ENCODE measurements at regions not wholly inside any gene's neighbourhood (a gene's known extent, or its start where the extent isn't known, plus 50 kb on each side); places are given as distances from the start of the nearest gene placed in this dataset.

DNA sequence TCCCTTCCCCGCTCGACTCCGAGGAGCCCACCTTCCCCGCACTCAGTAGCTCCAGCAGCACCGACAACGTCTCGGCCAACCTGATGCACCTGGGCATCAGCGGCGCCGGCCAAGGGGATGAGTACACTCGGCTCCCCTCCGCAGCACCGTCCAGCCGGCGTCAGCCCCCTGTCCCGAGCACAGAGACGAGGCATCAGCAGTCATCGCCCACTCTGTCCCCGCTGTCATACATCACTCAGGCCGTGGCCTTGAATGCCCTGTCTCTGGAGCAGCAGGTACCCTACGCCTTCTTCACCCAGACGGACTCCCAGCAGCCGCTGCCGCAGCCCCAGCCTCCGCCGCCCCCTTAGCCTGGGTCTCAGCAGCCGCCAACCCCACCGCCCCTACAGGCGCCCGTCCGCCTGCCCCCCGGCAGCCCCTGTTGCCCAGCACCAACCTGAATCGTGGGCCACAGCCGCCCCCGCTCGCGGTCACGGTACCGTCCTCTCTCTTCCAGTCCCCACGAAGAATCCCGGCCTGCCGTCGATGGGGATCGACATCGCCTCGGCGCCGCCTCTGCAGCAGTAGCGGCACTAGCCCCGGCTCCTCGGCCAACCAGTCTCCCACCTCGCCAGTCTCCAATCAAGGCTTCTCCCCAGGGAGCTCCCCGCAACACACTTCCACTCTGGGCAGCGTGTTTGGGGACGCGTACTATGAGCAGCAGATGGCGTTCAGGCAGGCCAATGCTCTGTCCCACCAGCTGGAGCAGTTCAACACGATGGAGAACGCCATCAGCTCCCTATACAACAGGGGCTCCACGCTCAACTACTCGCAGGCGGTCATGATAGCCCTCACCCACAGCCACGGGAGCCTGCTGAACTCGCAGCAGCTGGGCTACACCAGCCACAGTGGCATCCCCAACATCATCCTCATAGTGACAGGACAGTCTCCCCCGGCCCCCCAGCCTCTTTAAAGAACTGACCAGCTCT lies 1195.9 kb upstream of the CHAC2 start:
- TF ChIP-seq, protein P1, sequence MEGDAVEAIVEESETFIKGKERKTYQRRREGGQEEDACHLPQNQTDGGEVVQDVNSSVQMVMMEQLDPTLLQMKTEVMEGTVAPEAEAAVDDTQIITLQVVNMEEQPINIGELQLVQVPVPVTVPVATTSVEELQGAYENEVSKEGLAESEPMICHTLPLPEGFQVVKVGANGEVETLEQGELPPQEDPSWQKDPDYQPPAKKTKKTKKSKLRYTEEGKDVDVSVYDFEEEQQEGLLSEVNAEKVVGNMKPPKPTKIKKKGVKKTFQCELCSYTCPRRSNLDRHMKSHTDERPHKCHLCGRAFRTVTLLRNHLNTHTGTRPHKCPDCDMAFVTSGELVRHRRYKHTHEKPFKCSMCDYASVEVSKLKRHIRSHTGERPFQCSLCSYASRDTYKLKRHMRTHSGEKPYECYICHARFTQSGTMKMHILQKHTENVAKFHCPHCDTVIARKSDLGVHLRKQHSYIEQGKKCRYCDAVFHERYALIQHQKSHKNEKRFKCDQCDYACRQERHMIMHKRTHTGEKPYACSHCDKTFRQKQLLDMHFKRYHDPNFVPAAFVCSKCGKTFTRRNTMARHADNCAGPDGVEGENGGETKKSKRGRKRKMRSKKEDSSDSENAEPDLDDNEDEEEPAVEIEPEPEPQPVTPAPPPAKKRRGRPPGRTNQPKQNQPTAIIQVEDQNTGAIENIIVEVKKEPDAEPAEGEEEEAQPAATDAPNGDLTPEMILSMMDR (IDR thresholded peaks at IDR 0.05) = no peak
- Histone ChIP-seq H3K4me3 (no peak overlapping the region), H3K9me3 (no peaks in the 10 kb centered on the region), H3K4me1 (ENCODE audit: control insufficient read depth in 1 of 2, low read depth in 2 of 2) (no peaks in the 10 kb centered on the region), H3K36me3 (no peaks in the 10 kb centered on the region), H3K27me3 (replicated peaks; ENCODE audit: insufficient read depth) (no peaks in the 10 kb centered on the region), H3K27ac (no peak overlapping the region)
- no peak for ATAC-seq (ENCODE audit: insufficient number of reproducible peaks, low FRiP score, low read depth)
- no peak for DNase-seq (ENCODE audit: low spot score)

DNA sequence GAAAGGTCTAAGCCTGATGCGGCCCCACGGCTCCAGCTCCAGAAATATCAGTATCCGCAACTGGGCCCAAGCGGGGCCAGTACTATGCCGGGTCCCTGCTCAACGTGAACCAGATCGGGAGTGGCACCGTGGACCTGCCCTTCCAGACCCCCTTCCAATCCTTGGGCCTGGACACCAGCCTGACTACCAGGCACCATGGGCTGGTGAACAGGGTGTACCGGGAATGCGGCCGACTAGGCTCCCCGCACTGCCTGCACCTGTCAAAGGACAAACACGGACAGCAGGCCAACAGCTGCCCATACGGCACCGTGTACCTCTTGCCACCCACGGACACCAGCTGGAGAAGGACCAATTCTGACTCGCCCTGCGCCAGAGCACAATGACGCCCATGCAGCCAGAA lies 1196.9 kb upstream of the CHAC2 start:
- TF ChIP-seq, protein P1 (IDR thresholded peaks at IDR 0.05) = no peak
- Histone ChIP-seq H3K4me3 (no peak overlapping the region), H3K27me3 (replicated peaks; ENCODE audit: insufficient read depth) (no peaks in the 10 kb centered on the region), H3K4me1 (ENCODE audit: control insufficient read depth in 1 of 2, low read depth in 2 of 2) (no peaks in the 10 kb centered on the region), H3K9me3 (no peaks in the 10 kb centered on the region), H3K36me3 (no peaks in the 10 kb centered on the region), H3K27ac (no peak overlapping the region)
- DNase-seq (ENCODE audit: low spot score) (no peak), ATAC-seq (ENCODE audit: insufficient number of reproducible peaks, low FRiP score, low read depth) (no peak)

DNA sequence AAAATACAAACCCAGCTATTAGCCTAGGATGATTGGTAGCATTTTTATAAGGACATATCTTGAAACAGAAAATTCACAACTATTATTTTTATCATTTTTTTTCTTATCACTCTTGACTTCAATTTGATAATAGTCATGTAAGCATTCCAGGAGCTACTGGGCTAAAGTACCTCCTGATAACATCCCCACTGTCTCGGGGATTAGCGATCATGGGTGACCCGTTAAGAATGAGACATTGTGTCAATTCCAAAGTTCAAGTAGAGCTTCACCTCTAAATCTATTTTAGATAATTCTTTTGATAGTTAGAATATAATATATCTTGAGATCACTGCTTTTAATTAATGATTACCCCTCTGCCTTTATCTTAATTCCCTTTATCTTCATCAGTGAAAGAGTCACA lies 1204.5 kb upstream of the CHAC2 start:
- Histone ChIP-seq H3K9me3 (no peaks in the 10 kb centered on the region), H3K27ac (no peak overlapping the region), H3K27me3 (replicated peaks; ENCODE audit: insufficient read depth) (no peaks in the 10 kb centered on the region), H3K4me3 (no peak overlapping the region), H3K4me1 (ENCODE audit: control insufficient read depth in 1 of 2, low read depth in 2 of 2) (no peaks in the 10 kb centered on the region), H3K36me3 (no peaks in the 10 kb centered on the region)
- ATAC-seq (ENCODE audit: insufficient number of reproducible peaks, low FRiP score, low read depth) (no peak), DNase-seq (ENCODE audit: low spot score) (no peak)
- TF ChIP-seq, protein P1 (IDR thresholded peaks at IDR 0.05) = no peak

DNA sequence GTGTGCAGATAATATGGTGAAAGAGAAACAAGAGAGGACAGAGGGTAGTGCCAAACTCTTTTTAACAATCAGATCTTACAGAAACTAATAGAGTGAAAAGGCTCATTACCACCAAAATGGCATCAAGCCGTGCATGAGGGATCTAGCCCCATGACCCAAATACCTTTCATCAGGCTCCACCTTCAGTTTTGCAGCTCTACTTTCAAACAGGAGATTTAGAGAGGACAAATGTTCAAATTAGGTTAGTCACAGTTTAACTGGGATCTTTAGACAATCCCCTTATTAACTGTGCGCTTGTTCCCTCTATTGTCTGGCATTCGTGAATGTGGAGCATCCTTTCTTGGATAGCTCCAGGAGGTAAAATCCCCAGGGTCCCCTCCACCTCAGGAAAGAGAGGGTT lies 1209.3 kb upstream of the CHAC2 start:
- no peaks in the 10 kb centered on the region for H3K9me3 ChIP-seq
- TF ChIP-seq, protein P1 (IDR thresholded peaks at IDR 0.05) = no peak
- ATAC-seq (ENCODE audit: insufficient number of reproducible peaks, low FRiP score, low read depth) = no peak

DNA sequence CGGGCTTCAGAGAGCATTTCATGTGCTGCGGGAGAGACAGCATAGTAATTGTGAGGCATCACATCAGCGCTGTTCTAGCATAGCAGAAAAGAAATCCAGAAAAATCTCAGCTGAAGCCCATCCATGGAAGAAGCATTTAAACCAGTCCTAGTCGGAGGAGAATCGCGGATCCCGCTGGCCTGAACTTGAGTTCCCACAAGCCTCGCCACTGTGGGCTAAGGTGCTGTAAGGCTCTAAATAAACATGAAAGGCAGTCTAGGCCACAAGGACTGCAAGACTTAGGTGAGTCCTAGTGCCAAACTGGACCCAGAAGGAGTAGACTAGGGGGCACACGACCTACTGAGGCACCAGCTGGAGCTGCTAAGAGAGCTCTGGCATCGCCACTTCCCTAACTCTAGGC lies 1225.3 kb upstream of the CHAC2 start:
- Histone ChIP-seq H3K4me1 (ENCODE audit: control insufficient read depth in 1 of 2, low read depth in 2 of 2) (no peaks in the 10 kb centered on the region), H3K27ac (no peak overlapping the region), H3K9me3 (no peaks in the 10 kb centered on the region), H3K27me3 (replicated peaks; ENCODE audit: insufficient read depth) (no peaks in the 10 kb centered on the region), H3K36me3 (no peaks in the 10 kb centered on the region), H3K4me3 (no peak overlapping the region)
- DNase-seq (ENCODE audit: low spot score) (no peak), ATAC-seq (ENCODE audit: insufficient number of reproducible peaks, low FRiP score, low read depth) (no peak)
- TF ChIP-seq, protein P1 (IDR thresholded peaks at IDR 0.05) = no peak

More for the DNA sequence above, 1209.3 kb upstream of the CHAC2 start:
- H3K4me3 ChIP-seq = no peak overlapping the region
- no peak overlapping the region for H3K27ac ChIP-seq
- no peaks in the 10 kb centered on the region for H3K27me3 ChIP-seq (replicated peaks; ENCODE audit: insufficient read depth)
- no peaks in the 10 kb centered on the region for H3K36me3 ChIP-seq
- no peak for DNase-seq (ENCODE audit: low spot score)
- no peaks in the 10 kb centered on the region for H3K4me1 ChIP-seq (ENCODE audit: control insufficient read depth in 1 of 2, low read depth in 2 of 2)

Measured in thoracic aorta (tissue), 2 donors.